Neural progenitor cell (in vitro differentiated cells): ENCODE measurements at regions not wholly inside any gene's neighbourhood (a gene's known extent, or its start where the extent isn't known, plus 50 kb on each side); places are given as distances from the start of the nearest gene placed in this dataset.

Source experiments
- CTCF ChIP-seq: fragments of 200-600 bp; sonication (generic); IDR thresholded peaks from 2 replicates; pipeline ENCODE4 v1.5.1; 2017; ENCODE audit warnings: antibody characterized with exemption, mild to moderate bottlenecking
- EZH2 ChIP-seq: fragments of 200-600 bp; sonication (generic); IDR thresholded peaks from 2 replicates; pipeline ENCODE4 v1.6.1; 2017; ENCODE audit warnings: antibody characterized with exemption, mild to moderate bottlenecking, moderate library complexity

GRCh38 chr1:75014250-75014649 lies 119.9 kb upstream of the LHX8 start:
- TF ChIP-seq CTCF (no peak), EZH2 (no peak)
